ENCODE measurements at regions not wholly inside any gene's neighbourhood (a gene's known extent, or its start where the extent isn't known, plus 50 kb on each side); places are given as distances from the start of the nearest gene placed in this dataset.

DNA sequence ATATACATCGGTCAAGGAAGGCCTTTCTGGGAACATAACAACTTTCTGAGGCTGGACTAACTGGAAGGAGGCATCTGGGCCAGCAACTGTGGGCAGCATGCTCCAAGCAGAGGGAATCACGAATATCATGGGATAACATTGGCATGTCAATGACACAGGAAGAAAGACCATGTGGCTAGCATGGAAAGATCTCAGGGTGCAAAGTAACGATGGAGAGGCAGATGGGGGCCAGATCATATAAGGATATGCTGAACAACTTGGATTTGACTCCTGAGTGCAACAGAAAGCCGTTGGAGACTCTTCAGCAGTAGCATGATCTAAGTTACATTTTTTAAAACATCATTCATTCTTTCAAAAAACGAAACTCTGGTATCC, 133.6 kb downstream of the FOXI3 start:
- TF ChIP-seq, protein P1, sequence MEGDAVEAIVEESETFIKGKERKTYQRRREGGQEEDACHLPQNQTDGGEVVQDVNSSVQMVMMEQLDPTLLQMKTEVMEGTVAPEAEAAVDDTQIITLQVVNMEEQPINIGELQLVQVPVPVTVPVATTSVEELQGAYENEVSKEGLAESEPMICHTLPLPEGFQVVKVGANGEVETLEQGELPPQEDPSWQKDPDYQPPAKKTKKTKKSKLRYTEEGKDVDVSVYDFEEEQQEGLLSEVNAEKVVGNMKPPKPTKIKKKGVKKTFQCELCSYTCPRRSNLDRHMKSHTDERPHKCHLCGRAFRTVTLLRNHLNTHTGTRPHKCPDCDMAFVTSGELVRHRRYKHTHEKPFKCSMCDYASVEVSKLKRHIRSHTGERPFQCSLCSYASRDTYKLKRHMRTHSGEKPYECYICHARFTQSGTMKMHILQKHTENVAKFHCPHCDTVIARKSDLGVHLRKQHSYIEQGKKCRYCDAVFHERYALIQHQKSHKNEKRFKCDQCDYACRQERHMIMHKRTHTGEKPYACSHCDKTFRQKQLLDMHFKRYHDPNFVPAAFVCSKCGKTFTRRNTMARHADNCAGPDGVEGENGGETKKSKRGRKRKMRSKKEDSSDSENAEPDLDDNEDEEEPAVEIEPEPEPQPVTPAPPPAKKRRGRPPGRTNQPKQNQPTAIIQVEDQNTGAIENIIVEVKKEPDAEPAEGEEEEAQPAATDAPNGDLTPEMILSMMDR (IDR thresholded peaks at IDR 0.05; ENCODE audit: poor library complexity, severe bottlenecking): no peak
- TF ChIP-seq, protein P2, sequence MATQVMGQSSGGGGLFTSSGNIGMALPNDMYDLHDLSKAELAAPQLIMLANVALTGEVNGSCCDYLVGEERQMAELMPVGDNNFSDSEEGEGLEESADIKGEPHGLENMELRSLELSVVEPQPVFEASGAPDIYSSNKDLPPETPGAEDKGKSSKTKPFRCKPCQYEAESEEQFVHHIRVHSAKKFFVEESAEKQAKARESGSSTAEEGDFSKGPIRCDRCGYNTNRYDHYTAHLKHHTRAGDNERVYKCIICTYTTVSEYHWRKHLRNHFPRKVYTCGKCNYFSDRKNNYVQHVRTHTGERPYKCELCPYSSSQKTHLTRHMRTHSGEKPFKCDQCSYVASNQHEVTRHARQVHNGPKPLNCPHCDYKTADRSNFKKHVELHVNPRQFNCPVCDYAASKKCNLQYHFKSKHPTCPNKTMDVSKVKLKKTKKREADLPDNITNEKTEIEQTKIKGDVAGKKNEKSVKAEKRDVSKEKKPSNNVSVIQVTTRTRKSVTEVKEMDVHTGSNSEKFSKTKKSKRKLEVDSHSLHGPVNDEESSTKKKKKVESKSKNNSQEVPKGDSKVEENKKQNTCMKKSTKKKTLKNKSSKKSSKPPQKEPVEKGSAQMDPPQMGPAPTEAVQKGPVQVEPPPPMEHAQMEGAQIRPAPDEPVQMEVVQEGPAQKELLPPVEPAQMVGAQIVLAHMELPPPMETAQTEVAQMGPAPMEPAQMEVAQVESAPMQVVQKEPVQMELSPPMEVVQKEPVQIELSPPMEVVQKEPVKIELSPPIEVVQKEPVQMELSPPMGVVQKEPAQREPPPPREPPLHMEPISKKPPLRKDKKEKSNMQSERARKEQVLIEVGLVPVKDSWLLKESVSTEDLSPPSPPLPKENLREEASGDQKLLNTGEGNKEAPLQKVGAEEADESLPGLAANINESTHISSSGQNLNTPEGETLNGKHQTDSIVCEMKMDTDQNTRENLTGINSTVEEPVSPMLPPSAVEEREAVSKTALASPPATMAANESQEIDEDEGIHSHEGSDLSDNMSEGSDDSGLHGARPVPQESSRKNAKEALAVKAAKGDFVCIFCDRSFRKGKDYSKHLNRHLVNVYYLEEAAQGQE (IDR thresholded peaks at IDR 0.05; ENCODE audit: borderline replicate concordance): no peak
- TF ChIP-seq POLR2AphosphoS5 (IDR thresholded peaks at IDR 0.05) (no peak), RAD21 (conservative IDR thresholded peaks at IDR 0.05) (no peak), MXI1 (conservative IDR thresholded peaks at IDR 0.05; ENCODE audit: poor library complexity, severe bottlenecking) (no peak), EZH2 (IDR thresholded peaks at IDR 0.05; ENCODE audit: borderline replicate concordance, insufficient read depth, low read length, poor library complexity, severe bottlenecking) (no peak), EP300 (conservative IDR thresholded peaks at IDR 0.05; ENCODE audit: poor library complexity, severe bottlenecking) (no peak), TAF1 (IDR thresholded peaks at IDR 0.05; ENCODE audit: low read depth) (no peak)
